H9 (cell line): ENCODE measurements at regions not wholly inside any gene's neighbourhood (a gene's known extent, or its start where the extent isn't known, plus 50 kb on each side); places are given as distances from the start of the nearest gene placed in this dataset.

Source experiments
- DNase-seq: peaks from one replicate; pipeline ENCODE4 v3.0.0-alpha.2; 2017
- H2AFZ ChIP-seq: one replicate; pipeline ENCODE4 v1.6.1; 2013; ENCODE audit warnings: mild to moderate bottlenecking, low read length, control low read depth, moderate library complexity
- H2AK5ac ChIP-seq: 2 replicates; pipeline ENCODE4 v1.6.1; 2013; ENCODE audit warnings: low read length, control low read depth, mixed read lengths; ENCODE audit not compliant: insufficient read length
- H2BK120ac ChIP-seq: one replicate; pipeline ENCODE4 v1.6.1; 2013; ENCODE audit warnings: low read depth, mild to moderate bottlenecking, low read length, control low read depth, inconsistent platforms; ENCODE audit not compliant: poor library complexity, severe bottlenecking
- H2BK12ac ChIP-seq: 2 replicates; pipeline ENCODE4 v1.6.1; 2013; ENCODE audit warnings: low read length, control low read depth, mixed read lengths, low read depth; ENCODE audit not compliant: insufficient read length
- H2BK15ac ChIP-seq: 2 replicates; pipeline ENCODE4 v1.6.1; 2013; ENCODE audit warnings: low read depth, low read length, control low read depth
- H2BK20ac ChIP-seq: one replicate; pipeline ENCODE4 v1.6.1; 2013; ENCODE audit warnings: low read depth, mild to moderate bottlenecking, low read length, control low read depth, inconsistent platforms; ENCODE audit not compliant: poor library complexity, severe bottlenecking
- H2BK5ac ChIP-seq: 2 replicates; pipeline ENCODE4 v1.6.1; 2013; ENCODE audit warnings: low read length, control low read depth, mixed read lengths; ENCODE audit not compliant: insufficient read length
- H3K14ac ChIP-seq: 2 replicates; pipeline ENCODE4 v1.6.1; 2013; ENCODE audit warnings: low read length, control low read depth; ENCODE audit not compliant: insufficient read depth
- H3K18ac ChIP-seq: 2 replicates; pipeline ENCODE4 v1.6.1; 2013; ENCODE audit warnings: low read depth, mild to moderate bottlenecking, mixed read lengths, low read length, control low read depth; ENCODE audit not compliant: insufficient read length
- H3K23ac ChIP-seq: 2 replicates; pipeline ENCODE4 v1.6.1; 2013; ENCODE audit warnings: low read length, control low read depth, mixed read lengths, low read depth; ENCODE audit not compliant: insufficient read length
- H3K23me2 ChIP-seq: 2 replicates; pipeline ENCODE4 v1.6.1; 2013; ENCODE audit warnings: low read depth, mild to moderate bottlenecking, mixed read lengths, low read length, control low read depth; ENCODE audit not compliant: insufficient read length, poor library complexity, severe bottlenecking
- H3K27ac ChIP-seq: 2 replicates; pipeline ENCODE4 v1.5.1; 2013; ENCODE audit warnings: low read length, control low read depth, mixed read lengths, low read depth; ENCODE audit not compliant: insufficient read length
- H3K27me3 ChIP-seq: 2 replicates; pipeline ENCODE4 v1.6.1; 2013; ENCODE audit warnings: low read length, control low read depth, inconsistent platforms; ENCODE audit not compliant: insufficient read depth
- H3K4ac ChIP-seq: 2 replicates; pipeline ENCODE4 v1.6.1; 2013; ENCODE audit warnings: low read depth, mild to moderate bottlenecking, control low read depth, inconsistent platforms, low read length, moderate library complexity
- H3K4me1 ChIP-seq: 2 replicates; pipeline ENCODE4 v1.6.1; 2013; ENCODE audit warnings: low read length, control low read depth, inconsistent platforms; ENCODE audit not compliant: insufficient read depth
- H3K4me2 ChIP-seq: 2 replicates; pipeline ENCODE4 v1.6.1; 2013; ENCODE audit warnings: low read length, control low read depth, mixed read lengths; ENCODE audit not compliant: insufficient read length, insufficient read depth
- H3K56ac ChIP-seq: 2 replicates; pipeline ENCODE4 v1.6.1; 2013; ENCODE audit warnings: low read depth, mild to moderate bottlenecking, mixed read lengths, low read length, control low read depth; ENCODE audit not compliant: insufficient read length
- H3K79me1 ChIP-seq: 2 replicates; pipeline ENCODE4 v1.6.1; 2013; ENCODE audit warnings: low read depth, mild to moderate bottlenecking, moderate library complexity, low read length, control low read depth, inconsistent platforms; ENCODE audit not compliant: insufficient read depth, poor library complexity, severe bottlenecking
- H3K79me2 ChIP-seq: 2 replicates; pipeline ENCODE4 v1.6.1; 2013; ENCODE audit warnings: low read length, control low read depth, inconsistent platforms; ENCODE audit not compliant: insufficient read depth
- H3K9ac ChIP-seq: 2 replicates; pipeline ENCODE4 v1.6.1; 2013; ENCODE audit warnings: low read length, control low read depth, mixed read lengths; ENCODE audit not compliant: insufficient read length; ENCODE audit errors: extremely low read depth
- H3K9me3 ChIP-seq: one replicate; pipeline ENCODE4 v1.6.1; 2013; ENCODE audit warnings: low read depth, low read length, inconsistent platforms; ENCODE audit not compliant: control insufficient read depth
- H3T11ph ChIP-seq: one replicate; pipeline ENCODE4 v1.6.1; 2013; ENCODE audit warnings: mild to moderate bottlenecking, low read length, control low read depth, inconsistent platforms
- H4K20me1 ChIP-seq: one replicate; pipeline ENCODE4 v1.6.1; 2013; ENCODE audit not compliant: control insufficient read depth, insufficient read length, insufficient read depth
- H4K5ac ChIP-seq: 2 replicates; pipeline ENCODE4 v1.6.1; 2013; ENCODE audit warnings: low read depth, mild to moderate bottlenecking, mixed read lengths, low read length, control low read depth; ENCODE audit not compliant: insufficient read length
- H4K8ac ChIP-seq: replicated peaks from 2 replicates; pipeline ENCODE4 v1.6.1; 2013; ENCODE audit warnings: low read length, control low read depth, mixed read lengths, low read depth; ENCODE audit not compliant: insufficient read length
- H4K91ac ChIP-seq: 2 replicates; pipeline ENCODE4 v1.6.1; 2013; ENCODE audit warnings: low read depth, mild to moderate bottlenecking, moderate library complexity, mixed read lengths, low read length, control low read depth; ENCODE audit not compliant: insufficient read length
- H3K27ac Mint-ChIP-seq, 3 experiments: 2 replicates in 2 of 3; 3 replicates in 1 of 3; pipeline ENCODE4 v1.8.0; 2020 to 2021; ENCODE audit warnings: mixed read lengths in 3 of 3, mild to moderate bottlenecking in 1 of 3, moderate library complexity in 1 of 3
- H3K27me3 Mint-ChIP-seq: 2 replicates; pipeline ENCODE4 v1.8.0; 2021; ENCODE audit warnings: low read depth, mild to moderate bottlenecking, moderate library complexity, mixed read lengths
- H3K36me3 Mint-ChIP-seq, 3 experiments: 2 replicates in 2 of 3; 3 replicates in 1 of 3; pipeline ENCODE4 v1.8.0; 2020 to 2021; ENCODE audit warnings: low read depth in 3 of 3, mixed read lengths in 3 of 3; ENCODE audit not compliant: insufficient read depth in 1 of 3
- H3K4me1 Mint-ChIP-seq, 2 experiments: 2 replicates each; pipeline ENCODE4 v1.8.0; 2020; ENCODE audit warnings: mixed read lengths in 2 of 2
- H3K4me3 Mint-ChIP-seq, 2 experiments: 2 replicates in 1 of 2; 3 replicates in 1 of 2; pipeline ENCODE4 v1.8.0; 2020 to 2021; ENCODE audit warnings: mild to moderate bottlenecking in 2 of 2, mixed read lengths in 2 of 2, moderate library complexity in 1 of 2
- H3K9me3 Mint-ChIP-seq, 2 experiments: 2 replicates in 1 of 2; 3 replicates in 1 of 2; pipeline ENCODE4 v1.8.0; 2020; ENCODE audit warnings: mild to moderate bottlenecking in 2 of 2, mixed read lengths in 2 of 2, moderate library complexity in 1 of 2
- WGBS: extraction: QIAGEN DNeasy Blood & Tissue Kit; methylation state at CpG from one replicate; pipeline ENCODE4 v1.1.7; 2013; ENCODE audit warnings: missing lambda C conversion rate, low lambda C conversion rate, mixed read lengths; ENCODE audit not compliant: insufficient read length; ENCODE audit errors: extremely low coverage; 5-methylcytosine and 5-hydroxymethylcytosine counted together
- TF ChIP-seq, protein P1 (sequence below): fragments of 200-600 bp; sonication (generic); conservative IDR thresholded peaks from 3 replicates; pipeline ENCODE4 v1.8.0; 2021; ENCODE audit warnings: antibody characterized with exemption, mild to moderate bottlenecking

DNA sequence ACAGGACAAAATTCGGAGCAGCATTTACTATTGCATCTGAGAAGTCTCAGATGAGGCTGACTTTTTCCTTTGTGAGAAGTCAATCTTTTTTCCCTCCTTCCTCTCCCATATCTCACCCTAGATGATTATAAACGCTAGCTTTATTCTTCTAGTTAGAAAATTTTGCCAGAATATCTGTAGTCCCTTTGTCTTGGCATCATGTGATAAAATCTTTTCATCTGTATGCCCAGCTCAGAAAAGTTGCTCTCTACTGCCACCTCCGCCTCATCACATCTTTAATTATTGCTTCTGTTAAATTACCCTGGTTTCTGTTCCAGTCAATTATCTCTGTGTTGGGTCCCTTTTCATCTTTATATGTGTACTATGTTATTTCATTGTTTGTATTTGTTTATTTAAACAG lies 210.8 kb upstream of the SLC35G4 start:
- H3K14ac ChIP-seq: no peak overlapping the region
- H2BK20ac ChIP-seq: no peak overlapping the region
- H3T11ph ChIP-seq: no peak overlapping the region
- no peak overlapping the region for H2BK5ac ChIP-seq
- no peaks in the 10 kb centered on the region; the same call in 1 of the 2 replicates for H3K27me3 Mint-ChIP-seq
- H2AK5ac ChIP-seq: no peak overlapping the region
- H4K5ac ChIP-seq: no peak overlapping the region
- H3K4me1 ChIP-seq: no peaks in the 10 kb centered on the region
- no peak overlapping the region; a peak in 1 of 5 replicates for H3K4me3 Mint-ChIP-seq
- no peak overlapping the region for H3K27ac Mint-ChIP-seq
- WGBS: no CpG with 5 or more reads among the region's 3 CpGs
- no peak overlapping the region for H2BK12ac ChIP-seq
- no peak overlapping the region for H2BK120ac ChIP-seq
- H3K79me2 ChIP-seq: no peaks in the 10 kb centered on the region
- H3K9me3 Mint-ChIP-seq: no peaks in the 10 kb centered on the region
- no peaks in the 10 kb centered on the region for H4K20me1 ChIP-seq
- H3K27me3 ChIP-seq: no peaks in the 10 kb centered on the region
- no peak overlapping the region for H3K56ac ChIP-seq
- no peak overlapping the region for H4K8ac ChIP-seq
- H3K23me2 ChIP-seq: no peaks in the 10 kb centered on the region
- H3K4me2 ChIP-seq: no peak overlapping the region
- H4K91ac ChIP-seq: no peak overlapping the region
- 0 out of 4 replicates have a peak, but pooled peaks cover 0 to under 1% of the 10 kb centered on the region in 2 experiments for H3K4me1 Mint-ChIP-seq
- TF ChIP-seq, protein P1, sequence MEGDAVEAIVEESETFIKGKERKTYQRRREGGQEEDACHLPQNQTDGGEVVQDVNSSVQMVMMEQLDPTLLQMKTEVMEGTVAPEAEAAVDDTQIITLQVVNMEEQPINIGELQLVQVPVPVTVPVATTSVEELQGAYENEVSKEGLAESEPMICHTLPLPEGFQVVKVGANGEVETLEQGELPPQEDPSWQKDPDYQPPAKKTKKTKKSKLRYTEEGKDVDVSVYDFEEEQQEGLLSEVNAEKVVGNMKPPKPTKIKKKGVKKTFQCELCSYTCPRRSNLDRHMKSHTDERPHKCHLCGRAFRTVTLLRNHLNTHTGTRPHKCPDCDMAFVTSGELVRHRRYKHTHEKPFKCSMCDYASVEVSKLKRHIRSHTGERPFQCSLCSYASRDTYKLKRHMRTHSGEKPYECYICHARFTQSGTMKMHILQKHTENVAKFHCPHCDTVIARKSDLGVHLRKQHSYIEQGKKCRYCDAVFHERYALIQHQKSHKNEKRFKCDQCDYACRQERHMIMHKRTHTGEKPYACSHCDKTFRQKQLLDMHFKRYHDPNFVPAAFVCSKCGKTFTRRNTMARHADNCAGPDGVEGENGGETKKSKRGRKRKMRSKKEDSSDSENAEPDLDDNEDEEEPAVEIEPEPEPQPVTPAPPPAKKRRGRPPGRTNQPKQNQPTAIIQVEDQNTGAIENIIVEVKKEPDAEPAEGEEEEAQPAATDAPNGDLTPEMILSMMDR: peak; percentile 58
- no peak for DNase-seq
- H3K23ac ChIP-seq: no peak overlapping the region
- H3K4ac ChIP-seq: no peak overlapping the region
- no peak overlapping the region for H2BK15ac ChIP-seq
- H3K36me3 Mint-ChIP-seq: no peaks in the 10 kb centered on the region
- no peak overlapping the region for H3K9ac ChIP-seq
- no peak overlapping the region for H3K27ac ChIP-seq
- H3K79me1 ChIP-seq: no peaks in the 10 kb centered on the region
- H3K9me3 ChIP-seq: no peaks in the 10 kb centered on the region
- H2AFZ ChIP-seq: no peak overlapping the region
- no peak overlapping the region for H3K18ac ChIP-seq
